ENCODE measurements at regions not wholly inside any gene's neighbourhood (a gene's known extent, or its start where the extent isn't known, plus 50 kb on each side); places are given as distances from the start of the nearest gene placed in this dataset.
"Not testable (repeated sequence)": the region's sequence is repeated elsewhere in the genome, so short reads cannot be mapped to it uniquely, and the experiment has no call there.

GRCh38 chr19:34871911-34872310, 54.8 kb upstream of the ZNF30 start:
- not testable (repeated sequence) for ATAC-seq

- no peak for ATAC-seq
- TF ChIP-seq TSHZ2 (CRISPR knock-in tag; IDR thresholded peaks at IDR 0.05) = no peak
These were observed 59.1 kb upstream of the ZNF30 start for GRCh38 chr19:34867631-34868030.

GRCh38 chr19:34865225-34865624, 61.5 kb upstream of the ZNF30 start:
- not testable (repeated sequence) for ATAC-seq

GRCh38 chr19:34859823-34860736, 66.6 kb upstream of the ZNF30 start:
- ATAC-seq = not testable (repeated sequence)

GRCh38 chr19:34859325-34859724, 67.4 kb upstream of the ZNF30 start:
- not testable (repeated sequence) for ATAC-seq

GRCh38 chr19:34856052-34856451, 70.7 kb upstream of the ZNF30 start:
- no peak for TF ChIP-seq SNAI2 (CRISPR knock-in tag; IDR thresholded peaks at IDR 0.05)
- no peak for TF ChIP-seq ISL1 (CRISPR knock-in tag; IDR thresholded peaks at IDR 0.05)
- no peak for TF ChIP-seq PPARA (CRISPR knock-in tag; IDR thresholded peaks at IDR 0.05; ENCODE audit: borderline replicate concordance)
- no peak for TF ChIP-seq ARNTL (CRISPR knock-in tag; IDR thresholded peaks at IDR 0.05; ENCODE audit: borderline replicate concordance, low read depth)
- no peak for TF ChIP-seq TOX (CRISPR knock-in tag; IDR thresholded peaks at IDR 0.05; ENCODE audit: borderline replicate concordance)
- no peak for TF ChIP-seq ZC3H10 (CRISPR knock-in tag; IDR thresholded peaks at IDR 0.05)
- no peak for TF ChIP-seq ZNF565 (CRISPR knock-in tag; conservative IDR thresholded peaks at IDR 0.05; ENCODE audit: low read depth)
- TF ChIP-seq BACH2 (CRISPR knock-in tag; IDR thresholded peaks at IDR 0.05; ENCODE audit: borderline replicate concordance) = no peak
- TF ChIP-seq POU6F1 (CRISPR knock-in tag; IDR thresholded peaks at IDR 0.05; ENCODE audit: borderline replicate concordance, low read depth) = no peak
- no peak for TF ChIP-seq ZNF70 (CRISPR knock-in tag; IDR thresholded peaks at IDR 0.05)
- no peak for TF ChIP-seq CSDC2 (CRISPR knock-in tag; IDR thresholded peaks at IDR 0.05)
- no peak for TF ChIP-seq ESRRG (CRISPR knock-in tag; IDR thresholded peaks at IDR 0.05)
- TF ChIP-seq CREB5 (CRISPR knock-in tag; IDR thresholded peaks at IDR 0.05; ENCODE audit: low read depth) = no peak
- no peak for TF ChIP-seq ZNF8 (CRISPR knock-in tag; IDR thresholded peaks at IDR 0.05)
- no peak for TF ChIP-seq OSR1 (CRISPR knock-in tag; IDR thresholded peaks at IDR 0.05)
- TF ChIP-seq TCF4 (CRISPR knock-in tag; IDR thresholded peaks at IDR 0.05; ENCODE audit: borderline replicate concordance) = no peak
- TF ChIP-seq TSHZ2 (CRISPR knock-in tag; IDR thresholded peaks at IDR 0.05) = no peak
- ATAC-seq = no peak

All from SK-N-SH treated with all-trans-retinoic acid at 6 μM for 48 hours (cell line).